Natural killer cell treated with Interleukin-12 subunit alpha and Interleukin-12 subunit beta and Interleukin-15 and Interleukin-18, amount 100 ng/mL, for 72 hours (primary cell): ENCODE measurements at regions not wholly inside any gene's neighbourhood (a gene's known extent, or its start where the extent isn't known, plus 50 kb on each side); places are given as distances from the start of the nearest gene placed in this dataset.

ENCODE experiments used
- ATAC-seq, 2 donors: fragments of 150-1000 bp; cut with Tn5 transposase in 1 of 2; sonication (Bioruptor Pico), chemical (Tn5 transposase) in 1 of 2; 2 replicates each; pipeline ENCODE4 v1.10.0; 2021
- DNase-seq: peaks from one replicate; pipeline ENCODE4 v3.0.0; 2022; ENCODE audit warnings: low spot score
- H3K27ac Mint-ChIP-seq, 2 donors: 1 replicate in 1 of 2; 2 replicates in 1 of 2; pipeline ENCODE4 v1.8.0; 2022; ENCODE audit warnings: mixed read lengths in 2 of 2, mild to moderate bottlenecking in 1 of 2, moderate library complexity in 1 of 2
- H3K27me3 Mint-ChIP-seq, 2 donors: 1 replicate in 1 of 2; 2 replicates in 1 of 2; pipeline ENCODE4 v1.8.0; 2022; ENCODE audit warnings: mixed read lengths in 2 of 2
- H3K36me3 Mint-ChIP-seq: one replicate; pipeline ENCODE4 v1.8.0; 2022; ENCODE audit warnings: mixed read lengths
- H3K4me1 Mint-ChIP-seq, 2 donors: 1 replicate in 1 of 2; 2 replicates in 1 of 2; pipeline ENCODE4 v1.8.0; 2022; ENCODE audit warnings: low read depth in 2 of 2, mixed read lengths in 2 of 2, mild to moderate bottlenecking in 1 of 2
- H3K4me3 Mint-ChIP-seq: one replicate; pipeline ENCODE4 v1.8.0; 2022; ENCODE audit warnings: mixed read lengths
- H3K9me3 Mint-ChIP-seq: 2 replicates; pipeline ENCODE4 v1.8.0; 2022; ENCODE audit warnings: mixed read lengths

GRCh38 chr16:76755496-76755895 lies 435.5 kb upstream of the MON1B start:
- H3K4me3 Mint-ChIP-seq, result no peak overlapping the region
- ATAC-seq (no peak), DNase-seq (no peak)
- no peak overlapping the region for H3K27ac Mint-ChIP-seq
- no peaks in the 10 kb centered on the region for H3K36me3 Mint-ChIP-seq
- no peaks in the 10 kb centered on the region for H3K4me1 Mint-ChIP-seq
- H3K9me3 Mint-ChIP-seq, result peaks cover 13% of the 10 kb centered on the region
- no peaks in the 10 kb centered on the region for H3K27me3 Mint-ChIP-seq

- peaks cover 17% of the 10 kb centered on the region for H3K9me3 Mint-ChIP-seq
- no peaks in the 10 kb centered on the region for H3K36me3 Mint-ChIP-seq
- DNase-seq, result no peak
Observed at GRCh38 chr16:76756423-76756822, 434.6 kb upstream of the MON1B start.

GRCh38 chr16:76756951-76757350 lies 434.0 kb upstream of the MON1B start:
- ATAC-seq (no peak), DNase-seq (no peak)

More at GRCh38 chr16:76756423-76756822, 434.6 kb upstream of the MON1B start:
- ATAC-seq, result no peak
- Mint-ChIP-seq H3K4me3 (no peak overlapping the region), H3K27me3 (no peaks in the 10 kb centered on the region), H3K4me1 (no peaks in the 10 kb centered on the region), H3K27ac (no peak overlapping the region)

GRCh38 chr16:76766538-76766937 lies 424.5 kb upstream of the MON1B start:
- no peak for ATAC-seq
- Mint-ChIP-seq H3K36me3 (no peaks in the 10 kb centered on the region), H3K27me3 (no peaks in the 10 kb centered on the region), H3K4me1 (no peaks in the 10 kb centered on the region), H3K9me3 (peaks cover 29% of the 10 kb centered on the region), H3K4me3 (no peak overlapping the region), H3K27ac (no peak overlapping the region)
- no peak for DNase-seq

More at GRCh38 chr16:76756951-76757350, 434.0 kb upstream of the MON1B start:
- H3K27me3 Mint-ChIP-seq, result no peaks in the 10 kb centered on the region
- no peak overlapping the region for H3K4me3 Mint-ChIP-seq
- peaks cover 18% of the 10 kb centered on the region for H3K9me3 Mint-ChIP-seq
- no peak overlapping the region for H3K27ac Mint-ChIP-seq
- no peaks in the 10 kb centered on the region for H3K36me3 Mint-ChIP-seq
- H3K4me1 Mint-ChIP-seq, result no peaks in the 10 kb centered on the region

- no peaks in the 10 kb centered on the region for H3K27me3 Mint-ChIP-seq
- no peaks in the 10 kb centered on the region for H3K36me3 Mint-ChIP-seq
- H3K27ac Mint-ChIP-seq, result no peak overlapping the region
- ATAC-seq (no peak), DNase-seq (no peak)
- peaks cover 27% of the 10 kb centered on the region for H3K9me3 Mint-ChIP-seq
- H3K4me3 Mint-ChIP-seq, result no peak overlapping the region
- no peaks in the 10 kb centered on the region for H3K4me1 Mint-ChIP-seq
Observed at GRCh38 chr16:76768316-76768715, 422.7 kb upstream of the MON1B start.

- no peak overlapping the region for H3K27ac Mint-ChIP-seq
- ATAC-seq, result no peak
- H3K36me3 Mint-ChIP-seq, result no peaks in the 10 kb centered on the region
- H3K4me1 Mint-ChIP-seq, result no peaks in the 10 kb centered on the region
- DNase-seq, result no peak
- H3K4me3 Mint-ChIP-seq, result no peak overlapping the region
- H3K9me3 Mint-ChIP-seq, result peaks cover 27% of the 10 kb centered on the region
- no peaks in the 10 kb centered on the region for H3K27me3 Mint-ChIP-seq
Observed at GRCh38 chr16:76768948-76769347, 422.0 kb upstream of the MON1B start.

- no peaks in the 10 kb centered on the region for H3K36me3 Mint-ChIP-seq
- H3K9me3 Mint-ChIP-seq, result peaks cover 24% of the 10 kb centered on the region
- ATAC-seq (no peak), DNase-seq (no peak)
- H3K4me1 Mint-ChIP-seq, result no peaks in the 10 kb centered on the region
- no peaks in the 10 kb centered on the region for H3K27me3 Mint-ChIP-seq
- H3K27ac Mint-ChIP-seq, result no peak overlapping the region
- H3K4me3 Mint-ChIP-seq, result no peak overlapping the region
Observed at GRCh38 chr16:76771216-76771615, 419.8 kb upstream of the MON1B start.

GRCh38 chr16:76777721-76778465 lies 413.1 kb upstream of the MON1B start:
- Mint-ChIP-seq H3K9me3 (peaks cover 4% of the 10 kb centered on the region), H3K27ac (no peak overlapping the region), H3K27me3 (no peaks in the 10 kb centered on the region), H3K36me3 (peaks cover 4% of the 10 kb centered on the region), H3K4me3 (no peak overlapping the region), H3K4me1 (no peaks in the 10 kb centered on the region)
- ATAC-seq, result no peak
- DNase-seq, result no peak

- no peaks in the 10 kb centered on the region for H3K27me3 Mint-ChIP-seq
- H3K36me3 Mint-ChIP-seq, result peaks cover 9% of the 10 kb centered on the region
Observed at GRCh38 chr16:76780556-76780955, 410.4 kb upstream of the MON1B start.

GRCh38 chr16:76784530-76784929 lies 406.5 kb upstream of the MON1B start:
- H3K9me3 Mint-ChIP-seq, result peaks cover 3% of the 10 kb centered on the region
- no peaks in the 10 kb centered on the region for H3K27me3 Mint-ChIP-seq
- no peak overlapping the region for H3K4me3 Mint-ChIP-seq
- DNase-seq (no peak), ATAC-seq (no peak)
- no peaks in the 10 kb centered on the region for H3K4me1 Mint-ChIP-seq
- H3K27ac Mint-ChIP-seq, result no peak overlapping the region
- peaks cover 5% of the 10 kb centered on the region for H3K36me3 Mint-ChIP-seq

More at GRCh38 chr16:76780556-76780955, 410.4 kb upstream of the MON1B start:
- peaks cover 8% of the 10 kb centered on the region for H3K9me3 Mint-ChIP-seq
- H3K4me1 Mint-ChIP-seq, result no peaks in the 10 kb centered on the region
- no peak for ATAC-seq
- no peak overlapping the region for H3K4me3 Mint-ChIP-seq
- H3K27ac Mint-ChIP-seq, result no peak overlapping the region
- no peak for DNase-seq

- DNase-seq (no peak), ATAC-seq (no peak)
- H3K9me3 Mint-ChIP-seq, result peaks cover 17% of the 10 kb centered on the region
- no peaks in the 10 kb centered on the region for H3K27me3 Mint-ChIP-seq
- H3K36me3 Mint-ChIP-seq, result peaks cover 5% of the 10 kb centered on the region
- H3K4me1 Mint-ChIP-seq, result no peaks in the 10 kb centered on the region
- no peak overlapping the region for H3K4me3 Mint-ChIP-seq
- no peak overlapping the region for H3K27ac Mint-ChIP-seq
Observed at GRCh38 chr16:76787394-76787793, 403.6 kb upstream of the MON1B start.

GRCh38 chr16:76791151-76791550 lies 399.8 kb upstream of the MON1B start:
- DNase-seq (no peak), ATAC-seq (no peak)
- Mint-ChIP-seq H3K27ac (no peak overlapping the region), H3K36me3 (no peaks in the 10 kb centered on the region), H3K27me3 (no peaks in the 10 kb centered on the region), H3K4me3 (no peak overlapping the region), H3K9me3 (peaks cover 20% of the 10 kb centered on the region), H3K4me1 (no peaks in the 10 kb centered on the region)

- no peaks in the 10 kb centered on the region for H3K4me1 Mint-ChIP-seq
- no peak for DNase-seq
- no peaks in the 10 kb centered on the region for H3K27me3 Mint-ChIP-seq
- peaks cover 16% of the 10 kb centered on the region for H3K9me3 Mint-ChIP-seq
- H3K27ac Mint-ChIP-seq, result no peak overlapping the region
- no peak overlapping the region for H3K4me3 Mint-ChIP-seq
- ATAC-seq, result no peak
- H3K36me3 Mint-ChIP-seq, result no peaks in the 10 kb centered on the region
Observed at GRCh38 chr16:76796416-76796815, 394.6 kb upstream of the MON1B start.

GRCh38 chr16:76796978-76797377 lies 394.0 kb upstream of the MON1B start:
- Mint-ChIP-seq H3K4me3 (no peak overlapping the region), H3K27me3 (no peaks in the 10 kb centered on the region), H3K9me3 (peaks cover 16% of the 10 kb centered on the region), H3K4me1 (no peaks in the 10 kb centered on the region), H3K36me3 (no peaks in the 10 kb centered on the region), H3K27ac (no peak overlapping the region)
- DNase-seq, result no peak
- ATAC-seq, result no peak

- Mint-ChIP-seq H3K4me3 (no peak overlapping the region), H3K27ac (no peak overlapping the region), H3K4me1 (no peaks in the 10 kb centered on the region), H3K27me3 (no peaks in the 10 kb centered on the region), H3K36me3 (no peaks in the 10 kb centered on the region), H3K9me3 (peaks cover 16% of the 10 kb centered on the region)
- DNase-seq (no peak), ATAC-seq (no peak)
Observed at GRCh38 chr16:76797457-76797856, 393.5 kb upstream of the MON1B start.
